ENCODE measurements at regions not wholly inside any gene's neighbourhood (a gene's known extent, or its start where the extent isn't known, plus 50 kb on each side); places are given as distances from the start of the nearest gene placed in this dataset.

GRCh38 chr11:47918882-47919495 lies 61.4 kb upstream of the PTPRJ start:
- TF ChIP-seq CTCF (IDR thresholded peaks at IDR 0.05; ENCODE audit: low read depth, low read length) (no peak), MAX (IDR thresholded peaks at IDR 0.05; ENCODE audit: low read depth, low read length) (no peak), MYC (IDR thresholded peaks at IDR 0.05; ENCODE audit: low read depth, low read length) (no peak)

Measured in NB4 (cell line).